Muscle layer of colon (tissue), 2 donors: ENCODE measurements at regions not wholly inside any gene's neighbourhood (a gene's known extent, or its start where the extent isn't known, plus 50 kb on each side); places are given as distances from the start of the nearest gene placed in this dataset.
"Not testable (repeated sequence)": the region's sequence is repeated elsewhere in the genome, so short reads cannot be mapped to it uniquely, and the experiment has no call there.

Experiments
- H3K27ac ChIP-seq: one replicate; pipeline ENCODE4 v1.7.0; 2013; ENCODE audit warnings: low read depth, mild to moderate bottlenecking, low read length, moderate library complexity
- H3K27me3 ChIP-seq, 2 donors: one replicate each; pipeline ENCODE4 v1.7.0; 2013; ENCODE audit warnings: low read length in 2 of 2, mild to moderate bottlenecking in 2 of 2; ENCODE audit not compliant: insufficient read depth in 2 of 2, control insufficient read depth in 1 of 2
- H3K36me3 ChIP-seq: one replicate; pipeline ENCODE4 v1.7.0; 2013; ENCODE audit warnings: mild to moderate bottlenecking, low read length; ENCODE audit not compliant: insufficient read depth
- H3K4me1 ChIP-seq: one replicate; pipeline ENCODE4 v1.7.0; 2013; ENCODE audit warnings: mild to moderate bottlenecking, low read length; ENCODE audit not compliant: insufficient read depth
- H3K4me3 ChIP-seq, 2 donors: one replicate each; pipeline ENCODE4 v1.7.0; 2013; ENCODE audit warnings: low read length in 2 of 2, low read depth in 1 of 2, mild to moderate bottlenecking in 1 of 2, moderate library complexity in 1 of 2
- H3K9ac ChIP-seq: one replicate; pipeline ENCODE4 v1.7.0; 2013; ENCODE audit warnings: low read length
- H3K9me3 ChIP-seq: one replicate; pipeline ENCODE4 v1.7.0; 2013; ENCODE audit warnings: mild to moderate bottlenecking, low read length
- donor health status: abdominal sarcoma.
- donor health status: Adenocarcinoma of cecum.

DNA sequence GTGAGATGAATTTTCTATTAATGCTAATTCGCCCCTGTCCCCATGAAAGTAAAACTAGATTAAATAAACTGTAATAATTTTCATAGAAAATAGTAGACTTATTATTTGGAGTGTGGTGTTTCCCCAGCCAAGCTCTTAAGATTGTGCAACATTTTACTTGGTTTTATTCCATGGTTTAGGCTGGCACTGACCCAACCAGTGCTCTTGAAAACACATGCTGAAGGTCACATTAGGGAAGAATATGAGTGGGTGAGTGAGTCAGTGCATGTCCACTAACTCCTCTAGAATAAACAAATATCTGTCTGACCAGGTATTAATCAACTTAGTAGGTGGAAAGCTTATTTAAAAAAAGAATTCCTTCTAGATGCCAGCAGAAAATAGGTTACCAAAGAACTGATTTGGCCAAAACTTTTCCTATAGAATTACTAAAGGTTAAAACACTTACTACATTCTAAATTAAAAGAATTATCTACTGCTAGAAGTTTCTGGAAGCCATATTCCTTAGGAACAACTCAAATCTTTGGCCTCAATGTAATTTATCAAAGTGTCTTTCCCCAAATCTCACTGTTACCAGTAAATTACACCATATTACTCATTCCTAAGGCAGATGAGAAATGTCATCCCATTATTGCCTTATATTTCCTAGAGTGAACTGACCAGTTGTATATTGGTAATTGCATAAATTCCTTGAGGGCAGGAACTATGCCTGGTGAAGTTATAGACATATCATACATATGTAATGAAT lies 89.7 kb upstream of the RGS1 start:
- H3K27ac ChIP-seq: peak overlapping the region; percentile 45
- H3K9ac ChIP-seq: no peak overlapping the region
- peaks cover 35% of the 10 kb centered on the region for H3K4me1 ChIP-seq
- no peak overlapping the region for H3K4me3 ChIP-seq
- no peaks in the 10 kb centered on the region for H3K9me3 ChIP-seq
- H3K36me3 ChIP-seq: no peaks in the 10 kb centered on the region
- no peaks in the 10 kb centered on the region for H3K27me3 ChIP-seq

DNA sequence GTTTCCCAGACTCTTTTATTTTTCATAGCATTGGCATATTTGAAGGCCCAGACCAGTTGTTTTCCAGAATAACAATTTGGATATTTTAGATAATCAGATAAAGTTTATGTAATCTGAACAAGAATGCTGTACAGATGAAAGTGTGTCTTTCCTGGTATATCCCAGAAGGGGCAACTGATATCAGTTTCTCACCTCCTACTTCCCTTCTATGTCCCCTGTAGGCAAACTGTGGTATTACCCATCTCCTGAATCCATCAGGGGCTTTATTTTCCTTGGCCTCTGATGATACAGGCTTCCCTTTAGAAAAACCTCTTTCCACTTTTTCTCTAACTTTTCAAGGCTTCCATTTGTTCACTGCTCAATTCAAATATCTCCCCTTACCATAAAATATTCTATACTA lies 87.5 kb upstream of the RGS1 start:
- Histone ChIP-seq H3K9me3 (no peaks in the 10 kb centered on the region), H3K4me3 (no peak overlapping the region), H3K9ac (no peak overlapping the region), H3K4me1 (peaks cover 45% of the 10 kb centered on the region), H3K27ac (peak overlapping the region; percentile 77), H3K27me3 (no peaks in the 10 kb centered on the region), H3K36me3 (no peaks in the 10 kb centered on the region)

DNA sequence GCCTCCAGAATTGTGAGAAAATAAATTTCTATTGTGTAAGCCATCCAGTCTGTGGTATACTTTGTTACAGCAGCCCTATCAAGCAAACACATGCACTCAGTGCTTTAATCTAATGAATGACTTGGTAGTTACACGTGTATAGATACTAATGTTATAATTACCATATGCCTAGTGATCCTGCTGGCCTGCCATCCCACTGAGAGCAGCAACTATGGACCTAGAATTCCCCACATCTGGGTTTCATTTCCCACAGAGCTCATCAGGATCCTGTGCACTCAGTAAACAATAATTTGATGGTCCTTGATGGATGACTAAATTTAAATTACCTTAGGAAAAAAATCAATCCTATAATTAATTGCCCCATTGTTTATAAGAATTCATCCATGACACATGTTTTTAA lies 86.5 kb upstream of the RGS1 start:
- H3K27me3 ChIP-seq: no peaks in the 10 kb centered on the region
- peaks cover 45% of the 10 kb centered on the region for H3K4me1 ChIP-seq
- H3K9ac ChIP-seq: no peak overlapping the region
- no peaks in the 10 kb centered on the region for H3K36me3 ChIP-seq
- H3K27ac ChIP-seq: peak overlapping the region; percentile 77
- H3K4me3 ChIP-seq: no peak overlapping the region
- no peaks in the 10 kb centered on the region for H3K9me3 ChIP-seq

DNA sequence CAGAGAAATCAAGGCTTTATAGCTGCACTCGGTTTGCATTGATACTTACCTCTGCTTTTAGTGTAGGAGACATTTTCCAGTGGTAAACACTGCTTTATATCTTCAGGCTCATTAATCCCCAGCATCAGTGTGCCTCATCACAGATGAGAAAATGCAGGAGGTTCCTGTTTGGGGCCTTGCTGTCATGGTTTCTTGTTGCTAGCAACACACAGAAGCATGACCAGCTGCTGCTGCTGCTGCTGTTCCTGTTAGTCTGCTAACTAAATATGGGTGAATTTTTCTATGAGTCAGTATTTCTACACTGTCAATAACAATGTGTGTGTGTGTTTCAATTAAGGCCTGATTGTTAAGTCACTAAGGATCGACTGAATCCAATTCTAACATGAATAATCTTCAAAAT lies 85.8 kb upstream of the RGS1 start:
- no peak overlapping the region for H3K9ac ChIP-seq
- H3K27ac ChIP-seq: peak overlapping the region; percentile 77

DNA sequence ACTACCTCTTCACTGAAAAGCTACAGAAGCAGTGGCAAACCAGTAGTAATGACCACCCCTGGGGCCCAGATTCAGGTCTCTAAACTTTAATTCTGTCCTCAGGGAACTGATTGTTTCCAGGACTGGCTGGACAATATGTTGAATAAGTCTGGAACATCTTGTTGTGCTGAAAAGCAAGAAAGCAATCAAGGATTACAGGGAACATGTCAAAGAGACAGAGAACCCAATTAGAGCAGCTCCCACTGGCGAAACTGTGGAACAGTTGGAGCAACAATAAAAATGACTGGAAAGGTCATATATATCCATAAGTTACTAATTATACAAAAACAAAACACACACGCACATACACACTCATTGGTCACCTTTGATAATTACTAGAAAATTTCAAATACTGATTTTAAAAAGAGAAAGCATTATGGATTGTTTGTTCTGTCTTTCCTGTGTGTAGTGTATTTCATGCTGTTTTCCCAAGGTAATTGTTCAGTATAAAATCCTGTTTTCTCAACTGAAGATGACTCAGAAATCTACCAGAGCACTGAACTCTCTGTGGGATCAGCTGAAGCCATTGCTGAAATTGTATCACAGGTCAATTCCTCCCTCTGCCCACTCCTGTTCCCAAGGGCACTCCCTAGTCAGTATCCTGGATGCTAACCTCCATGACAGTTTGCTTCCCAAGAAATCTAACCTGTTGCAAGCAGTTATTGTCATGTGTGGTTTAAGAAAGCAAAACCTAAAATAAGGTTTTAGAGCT lies 83.6 kb upstream of the RGS1 start:
- peaks cover 37% of the 10 kb centered on the region for H3K4me1 ChIP-seq
- H3K27me3 ChIP-seq: no peaks in the 10 kb centered on the region
- no peaks in the 10 kb centered on the region for H3K9me3 ChIP-seq
- peak overlapping the region; percentile 48 for H3K27ac ChIP-seq
- H3K4me3 ChIP-seq: peak overlapping the region in 1 of 2 donors; percentile 2
- H3K9ac ChIP-seq: no peak overlapping the region
- no peaks in the 10 kb centered on the region for H3K36me3 ChIP-seq

More for the DNA sequence above, 85.8 kb upstream of the RGS1 start:
- Histone ChIP-seq H3K36me3 (no peaks in the 10 kb centered on the region), H3K4me3 (no peak overlapping the region), H3K9me3 (no peaks in the 10 kb centered on the region), H3K4me1 (peaks cover 45% of the 10 kb centered on the region), H3K27me3 (no peaks in the 10 kb centered on the region)

DNA sequence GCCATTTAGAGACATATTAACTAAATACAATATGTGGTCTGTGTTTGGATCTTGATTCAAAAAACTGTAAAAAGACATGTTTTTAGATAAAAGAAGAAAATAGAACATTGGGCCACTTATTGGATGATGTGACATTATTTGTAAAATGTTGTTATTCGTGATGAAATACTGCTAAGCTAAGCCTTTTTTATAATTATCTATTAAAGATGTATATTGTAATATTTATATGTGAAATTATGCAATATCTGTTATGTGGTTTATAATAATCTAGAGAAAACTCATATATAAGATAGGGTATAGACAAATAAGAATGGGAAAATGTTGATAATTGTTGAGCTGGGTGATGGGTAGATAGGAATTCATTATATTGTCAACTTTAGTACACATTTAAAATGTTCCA lies 82.0 kb upstream of the RGS1 start:
- no peaks in the 10 kb centered on the region for H3K36me3 ChIP-seq
- peaks cover 29% of the 10 kb centered on the region for H3K4me1 ChIP-seq
- H3K9me3 ChIP-seq: no peaks in the 10 kb centered on the region
- H3K27me3 ChIP-seq: no peaks in the 10 kb centered on the region
- H3K9ac ChIP-seq: no peak overlapping the region
- H3K27ac ChIP-seq: no peak overlapping the region
- H3K4me3 ChIP-seq: no peak overlapping the region

DNA sequence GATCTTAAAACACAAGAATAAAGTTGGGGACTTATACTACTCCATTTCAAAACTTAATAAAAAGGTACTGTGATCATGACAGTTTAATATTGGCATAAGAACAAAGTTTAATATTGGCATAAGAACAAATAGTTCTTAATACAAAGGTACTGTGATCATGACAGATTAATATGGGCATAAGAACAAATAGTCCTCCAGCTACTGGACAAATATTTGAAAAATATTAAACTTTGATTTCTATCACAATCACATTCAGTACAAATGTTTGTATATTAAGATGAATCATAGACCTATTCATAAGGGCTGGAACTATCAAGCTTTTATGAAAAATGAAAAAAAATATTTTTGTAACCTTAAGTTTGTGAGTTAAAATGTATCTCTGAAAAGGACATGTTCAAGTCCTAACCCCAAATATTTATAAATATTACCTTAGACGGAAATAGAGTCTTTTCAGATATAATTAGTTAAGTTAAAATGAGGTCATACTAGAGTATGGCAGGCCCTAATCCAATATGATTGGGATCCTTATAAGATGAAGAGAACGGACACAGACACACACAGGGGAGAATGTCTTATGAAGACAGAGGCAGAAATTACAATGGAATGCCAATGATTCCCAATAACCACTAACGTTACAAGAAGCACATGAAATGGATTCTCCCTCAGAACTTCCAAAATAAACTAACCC lies 79.1 kb upstream of the RGS1 start:
- H3K4me3 ChIP-seq: no peak overlapping the region
- H3K9ac ChIP-seq: no peak overlapping the region
- no peaks in the 10 kb centered on the region for H3K36me3 ChIP-seq
- peak overlapping the region; percentile 44 for H3K27ac ChIP-seq
- no peaks in the 10 kb centered on the region for H3K9me3 ChIP-seq
- no peaks in the 10 kb centered on the region for H3K27me3 ChIP-seq
- H3K4me1 ChIP-seq: peaks cover 14% of the 10 kb centered on the region

DNA sequence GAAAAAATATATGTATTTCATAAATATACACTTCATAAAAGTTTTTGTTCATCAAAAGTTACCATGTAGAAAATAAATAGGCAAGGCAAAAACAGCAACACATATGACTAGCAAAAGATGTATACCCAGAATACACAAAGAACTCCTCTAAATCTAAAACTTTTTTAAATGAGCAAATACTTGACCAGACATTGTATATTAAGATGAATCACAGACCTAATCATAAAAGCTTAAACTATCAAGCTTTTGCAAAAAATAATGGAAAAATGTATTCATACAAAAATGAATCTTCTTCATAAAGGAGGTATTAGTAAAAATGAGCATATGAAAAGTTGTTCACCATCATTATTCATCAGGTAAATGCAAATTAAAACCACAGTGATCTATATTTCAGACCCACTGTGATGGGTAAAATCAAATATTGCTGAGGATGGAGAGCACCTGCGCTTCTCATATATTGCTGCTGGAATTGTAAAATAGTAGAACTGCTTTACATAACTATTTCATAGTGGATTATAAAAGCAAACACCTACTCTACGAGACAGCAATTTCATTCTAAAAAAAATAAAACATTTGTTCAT lies 78.3 kb upstream of the RGS1 start:
- H3K9ac ChIP-seq: no peak overlapping the region
- no peaks in the 10 kb centered on the region for H3K9me3 ChIP-seq
- no peaks in the 10 kb centered on the region for H3K27me3 ChIP-seq
- peaks cover 8% of the 10 kb centered on the region for H3K4me1 ChIP-seq
- no peak overlapping the region for H3K4me3 ChIP-seq
- no peak overlapping the region for H3K27ac ChIP-seq
- no peaks in the 10 kb centered on the region for H3K36me3 ChIP-seq

DNA sequence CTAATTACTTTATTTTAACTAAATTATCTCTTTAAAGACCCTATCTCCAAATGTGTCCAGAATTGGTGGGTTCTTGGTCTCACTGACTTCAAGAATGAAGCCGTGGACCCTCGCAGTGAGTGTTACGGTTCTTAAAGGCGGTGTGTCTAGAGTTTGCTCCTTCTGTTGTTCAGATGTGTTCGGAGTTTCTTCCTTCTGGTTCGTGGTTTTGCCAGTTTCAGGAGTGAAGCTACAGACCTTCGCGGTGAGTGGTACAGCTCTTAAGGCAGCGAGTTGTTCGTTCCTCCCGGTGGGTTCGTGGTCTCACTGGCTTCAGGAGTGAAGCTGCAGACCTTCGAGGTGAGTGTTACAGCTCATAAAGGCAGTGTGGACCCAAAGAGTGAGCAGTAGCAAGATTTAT lies 77.5 kb upstream of the RGS1 start:
- not testable (repeated sequence) for H3K27me3 ChIP-seq, H3K4me3 ChIP-seq, H3K36me3 ChIP-seq, H3K9me3 ChIP-seq, H3K9ac ChIP-seq, H3K27ac ChIP-seq, H3K4me1 ChIP-seq

DNA sequence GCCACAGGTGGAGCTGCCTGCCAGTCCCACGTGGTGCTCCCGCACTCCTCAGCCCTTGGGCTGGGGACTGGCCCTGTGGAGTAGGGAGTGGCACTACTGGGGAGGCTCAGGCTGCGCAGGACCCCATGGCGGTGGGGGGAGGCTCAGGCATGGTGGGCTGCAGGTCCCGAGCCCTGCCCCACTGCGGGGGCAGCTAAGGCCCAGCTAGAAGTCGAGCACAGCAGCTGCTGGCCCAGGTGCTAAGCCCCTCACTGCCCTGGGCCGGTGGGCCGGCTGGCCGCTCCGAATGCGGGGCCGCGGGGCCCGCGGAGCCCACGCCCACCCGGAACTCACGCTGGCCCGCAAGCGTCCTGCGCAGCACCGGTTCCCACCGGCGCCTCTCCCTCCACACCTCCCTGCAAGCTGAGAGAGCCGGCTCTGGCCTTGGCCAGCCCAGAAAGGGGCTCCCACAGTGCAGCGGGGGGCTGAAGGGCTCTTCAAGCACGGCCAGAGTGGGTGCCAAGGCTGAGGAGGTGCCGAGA lies 76.5 kb upstream of the RGS1 start:
- not testable (repeated sequence) for H3K4me1 ChIP-seq, H3K9me3 ChIP-seq, H3K27ac ChIP-seq, H3K9ac ChIP-seq, H3K4me3 ChIP-seq, H3K36me3 ChIP-seq, H3K27me3 ChIP-seq

DNA sequence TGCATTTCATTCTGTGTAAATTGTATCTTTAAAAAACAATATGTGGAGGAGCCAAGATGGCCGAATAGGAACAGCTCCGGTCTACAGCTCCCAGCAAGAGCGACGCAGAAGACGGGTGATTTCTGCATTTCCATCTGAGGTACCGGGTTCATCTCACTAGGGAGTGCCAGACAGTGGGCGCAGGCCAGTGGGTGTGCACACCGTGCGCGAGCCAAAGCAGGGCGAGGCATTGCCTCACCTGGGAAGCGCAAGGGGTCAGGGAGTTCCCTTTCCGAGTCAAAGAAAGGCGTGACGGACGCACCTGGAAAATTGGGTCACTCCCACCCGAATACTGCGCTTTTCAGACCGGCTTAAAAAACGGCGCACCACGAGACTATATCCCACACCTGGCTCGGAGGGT lies 75.0 kb upstream of the RGS1 start:
- not testable (repeated sequence) for H3K27ac ChIP-seq, H3K4me1 ChIP-seq

More for the DNA sequence above, 75.0 kb upstream of the RGS1 start:
- H3K4me3 ChIP-seq, H3K9ac ChIP-seq, H3K27me3 ChIP-seq, H3K36me3 ChIP-seq, H3K9me3 ChIP-seq: not testable (repeated sequence)
